ENCODE measurements at regions not wholly inside any gene's neighbourhood (a gene's known extent, or its start where the extent isn't known, plus 50 kb on each side); places are given as distances from the start of the nearest gene placed in this dataset.

DNA sequence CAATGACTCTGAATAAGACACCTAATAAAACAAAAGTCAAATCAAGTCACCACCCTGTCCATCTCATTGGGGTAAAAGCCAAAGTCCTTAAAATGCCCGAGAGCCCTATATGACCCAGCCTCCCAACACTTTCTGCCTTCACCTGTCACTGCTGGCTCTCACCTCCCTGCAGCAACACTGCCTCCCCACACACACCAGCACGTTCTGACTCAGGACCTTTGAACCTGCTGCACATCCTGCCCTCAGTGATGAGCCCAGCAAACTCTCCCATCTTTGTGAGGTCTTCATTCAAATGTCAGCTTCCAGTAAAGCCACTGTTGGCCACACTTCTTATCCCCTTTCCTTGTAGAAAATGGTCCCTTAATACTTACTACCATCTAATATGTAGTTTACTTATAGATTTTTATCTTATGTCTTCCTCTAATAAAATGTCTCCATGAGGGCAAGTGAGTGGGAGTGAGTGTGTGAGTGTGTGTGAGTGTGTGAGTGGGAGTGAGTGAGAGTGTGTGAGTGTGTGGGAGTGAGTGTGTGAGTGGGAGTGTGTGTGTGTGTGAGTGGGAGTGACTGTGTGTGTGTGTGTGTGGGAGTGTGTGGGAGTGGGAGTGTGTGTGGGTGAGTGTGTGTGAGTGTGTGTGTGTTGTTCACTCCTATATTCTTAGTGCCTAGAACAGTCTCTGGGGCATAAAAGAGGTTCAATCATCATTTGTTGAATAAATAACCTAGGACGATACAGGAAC, 504.7 kb downstream of the EIPR1 start:
- ATAC-seq (ENCODE audit: low FRiP score) (no peak), DNase-seq (ENCODE audit: low spot score) (no peak)
- TF ChIP-seq, protein P1, sequence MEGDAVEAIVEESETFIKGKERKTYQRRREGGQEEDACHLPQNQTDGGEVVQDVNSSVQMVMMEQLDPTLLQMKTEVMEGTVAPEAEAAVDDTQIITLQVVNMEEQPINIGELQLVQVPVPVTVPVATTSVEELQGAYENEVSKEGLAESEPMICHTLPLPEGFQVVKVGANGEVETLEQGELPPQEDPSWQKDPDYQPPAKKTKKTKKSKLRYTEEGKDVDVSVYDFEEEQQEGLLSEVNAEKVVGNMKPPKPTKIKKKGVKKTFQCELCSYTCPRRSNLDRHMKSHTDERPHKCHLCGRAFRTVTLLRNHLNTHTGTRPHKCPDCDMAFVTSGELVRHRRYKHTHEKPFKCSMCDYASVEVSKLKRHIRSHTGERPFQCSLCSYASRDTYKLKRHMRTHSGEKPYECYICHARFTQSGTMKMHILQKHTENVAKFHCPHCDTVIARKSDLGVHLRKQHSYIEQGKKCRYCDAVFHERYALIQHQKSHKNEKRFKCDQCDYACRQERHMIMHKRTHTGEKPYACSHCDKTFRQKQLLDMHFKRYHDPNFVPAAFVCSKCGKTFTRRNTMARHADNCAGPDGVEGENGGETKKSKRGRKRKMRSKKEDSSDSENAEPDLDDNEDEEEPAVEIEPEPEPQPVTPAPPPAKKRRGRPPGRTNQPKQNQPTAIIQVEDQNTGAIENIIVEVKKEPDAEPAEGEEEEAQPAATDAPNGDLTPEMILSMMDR (IDR thresholded peaks at IDR 0.05): no peak

DNA sequence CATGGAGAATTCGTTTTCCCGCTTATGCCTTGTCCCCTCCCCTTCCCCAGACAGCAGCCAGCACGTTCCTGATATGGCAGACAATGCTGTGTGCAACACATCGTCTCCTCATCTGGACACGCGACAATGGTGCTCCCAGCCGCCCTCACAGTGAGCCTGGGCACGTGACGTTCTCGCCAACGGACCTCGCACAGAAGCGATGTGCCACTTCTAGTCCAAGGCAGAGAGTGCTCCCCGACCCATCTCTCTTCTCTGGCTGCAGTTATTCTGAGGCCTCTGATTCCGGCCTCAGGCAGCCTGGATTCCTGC, 505.4 kb downstream of the EIPR1 start:
- DNase-seq (ENCODE audit: low spot score): no peak
- ATAC-seq (ENCODE audit: low FRiP score): no peak
- TF ChIP-seq, protein P1 (IDR thresholded peaks at IDR 0.05): no peak

DNA sequence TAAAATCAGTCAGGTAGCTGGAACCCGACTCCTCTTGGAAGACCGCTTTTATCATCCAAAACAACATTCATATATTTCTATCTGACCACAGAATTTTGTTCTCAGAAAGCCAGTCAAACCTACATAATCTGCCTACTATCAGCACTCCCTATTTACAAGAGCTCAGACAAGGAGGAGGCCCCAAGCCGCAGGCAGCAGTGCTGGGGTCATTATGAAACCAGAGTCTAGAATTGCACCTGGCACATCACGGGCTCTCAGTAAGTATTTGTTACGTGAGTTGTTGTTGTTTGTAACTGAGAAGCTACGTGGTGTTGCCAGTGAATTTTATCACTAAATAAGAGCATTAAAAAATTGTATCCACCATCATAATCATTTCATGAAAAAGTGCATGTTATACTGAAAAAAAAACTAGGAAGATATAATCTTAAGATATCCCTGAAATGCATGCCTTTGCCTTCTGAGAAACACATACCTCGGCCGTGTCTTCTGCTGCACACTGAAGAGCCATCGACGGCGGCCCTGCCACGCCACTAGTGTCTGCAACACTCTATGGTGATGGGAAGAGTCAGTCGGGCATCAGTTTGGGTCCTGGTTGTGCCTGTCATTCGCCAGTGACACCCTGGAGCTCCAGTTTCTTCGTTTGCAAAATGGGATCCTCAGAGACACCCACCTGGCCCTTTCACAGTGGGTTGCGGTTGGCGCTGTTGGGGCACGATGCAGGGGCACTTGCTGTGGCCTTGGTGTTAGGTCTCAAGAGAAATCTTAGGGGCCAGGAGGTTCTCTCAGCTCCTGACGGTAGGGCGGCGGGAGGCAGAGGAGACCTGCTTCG, 505.9 kb downstream of the EIPR1 start:
- DNase-seq (ENCODE audit: low spot score) (no peak), ATAC-seq (ENCODE audit: low FRiP score) (no peak)
- TF ChIP-seq, protein P1 (IDR thresholded peaks at IDR 0.05): no peak

DNA sequence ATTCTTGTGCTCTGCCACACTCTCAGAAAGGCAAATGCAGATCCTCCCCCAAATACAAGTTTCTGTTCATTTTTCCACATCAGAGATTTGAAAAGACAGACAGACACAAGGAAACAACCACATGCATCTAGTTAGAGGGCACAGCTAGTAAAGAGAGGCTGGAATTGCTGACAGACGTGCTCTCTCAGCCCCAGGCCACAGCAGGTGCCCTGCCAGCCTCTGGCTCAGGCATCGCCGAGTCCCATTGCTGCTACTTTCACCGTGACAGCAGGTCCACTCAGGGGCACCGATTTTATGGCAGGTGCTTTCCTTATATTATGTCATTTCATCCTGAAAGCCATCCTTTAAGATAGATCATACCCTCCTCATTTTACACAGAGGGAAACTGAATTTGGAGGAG, 507.5 kb downstream of the EIPR1 start:
- TF ChIP-seq, protein P1 (IDR thresholded peaks at IDR 0.05): no peak

DNA sequence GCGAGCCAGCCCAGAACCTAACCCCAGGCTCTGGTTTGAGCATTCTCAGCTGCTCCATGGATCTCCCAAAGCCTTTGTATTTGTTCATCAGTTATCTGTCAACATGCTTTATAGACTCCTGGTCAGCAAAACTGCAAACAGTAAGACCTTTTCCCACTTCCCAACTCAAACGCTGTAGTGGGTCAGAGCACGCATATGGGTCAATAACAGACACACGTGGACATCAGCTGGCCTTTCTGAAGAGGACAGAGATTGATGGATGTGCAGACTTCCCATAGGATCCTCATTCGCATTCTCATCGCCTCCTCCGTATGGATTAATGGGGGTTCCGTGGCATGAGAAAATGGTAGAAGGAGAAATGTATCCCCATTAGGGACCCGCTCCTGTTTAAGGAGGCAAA, 508.1 kb downstream of the EIPR1 start:
- TF ChIP-seq, protein P1 (IDR thresholded peaks at IDR 0.05): no peak
- ATAC-seq (ENCODE audit: low FRiP score) (no peak), DNase-seq (ENCODE audit: low spot score) (no peak)

More for the DNA sequence above, 507.5 kb downstream of the EIPR1 start:
- ATAC-seq (ENCODE audit: low FRiP score) (no peak), DNase-seq (ENCODE audit: low spot score) (no peak)

DNA sequence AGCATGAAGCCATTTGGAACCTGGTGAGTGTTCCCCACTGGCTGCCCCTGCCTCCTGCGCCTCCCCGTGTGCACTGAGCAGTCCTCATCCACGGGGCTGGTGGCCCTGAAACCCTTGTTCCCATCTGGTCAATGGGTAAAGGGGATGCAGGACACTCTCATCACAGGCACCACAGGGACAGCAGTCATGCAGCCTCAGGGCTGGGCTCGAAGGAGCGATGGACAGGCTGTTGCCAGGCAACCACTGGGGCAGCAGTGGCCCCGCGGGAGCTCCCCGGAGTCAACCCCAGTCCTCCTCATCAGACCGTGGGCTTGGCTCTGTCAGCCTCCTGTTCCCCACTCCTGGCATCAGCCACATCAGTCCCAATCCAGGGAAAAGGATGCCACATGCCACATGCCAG, 509.5 kb downstream of the EIPR1 start:
- TF ChIP-seq, protein P1 (IDR thresholded peaks at IDR 0.05): no peak
- no peak for ATAC-seq (ENCODE audit: low FRiP score)
- DNase-seq (ENCODE audit: low spot score): no peak
